K562 (cell line): ENCODE measurements at regions not wholly inside any gene's neighbourhood (a gene's known extent, or its start where the extent isn't known, plus 50 kb on each side); places are given as distances from the start of the nearest gene placed in this dataset.

ENCODE experiments used
- CTCF ChIP-seq, 3 experiments: IDR thresholded peaks in 2 of 3; conservative IDR thresholded peaks in 1 of 3; 2 replicates each; pipeline ENCODE4 v1.5.1; 2011 to 2012; ENCODE audit warnings: low read length in 3 of 3, mild to moderate bottlenecking in 3 of 3, control low read depth in 2 of 3, improper control_type of control experiment in 1 of 3, inconsistent platforms in 1 of 3, low read depth in 1 of 3, mixed read lengths in 1 of 3, moderate library complexity in 1 of 3; ENCODE audit not compliant: insufficient read depth in 2 of 3
- EP300 ChIP-seq: IDR thresholded peaks from 2 replicates; pipeline ENCODE4 v1.6.1; 2012; ENCODE audit warnings: low read length, improper control_type of control experiment
- SMAD1 ChIP-seq: fragments of 150-350 bp; IDR thresholded peaks from 2 replicates; pipeline ENCODE4 v1.6.1; 2014; ENCODE audit warnings: low read length, low read depth; ENCODE audit not compliant: partially characterized antibody

- TF ChIP-seq SMAD1 (no peak), CTCF (IDR thresholded peaks at IDR 0.05 in 2 of 3, conservative IDR thresholded peaks at IDR 0.05 in 1 of 3; ENCODE audit: insufficient read depth in 2 of 3, low read depth in 1 of 3, low read length in 3 of 3) (no peak), EP300 (no peak)
Observed at GRCh38 chr2:234764372-234764771, 187.4 kb upstream of the SH3BP4 start.
